ENCODE measurements at regions not wholly inside any gene's neighbourhood (a gene's known extent, or its start where the extent isn't known, plus 50 kb on each side); places are given as distances from the start of the nearest gene placed in this dataset.

DNA sequence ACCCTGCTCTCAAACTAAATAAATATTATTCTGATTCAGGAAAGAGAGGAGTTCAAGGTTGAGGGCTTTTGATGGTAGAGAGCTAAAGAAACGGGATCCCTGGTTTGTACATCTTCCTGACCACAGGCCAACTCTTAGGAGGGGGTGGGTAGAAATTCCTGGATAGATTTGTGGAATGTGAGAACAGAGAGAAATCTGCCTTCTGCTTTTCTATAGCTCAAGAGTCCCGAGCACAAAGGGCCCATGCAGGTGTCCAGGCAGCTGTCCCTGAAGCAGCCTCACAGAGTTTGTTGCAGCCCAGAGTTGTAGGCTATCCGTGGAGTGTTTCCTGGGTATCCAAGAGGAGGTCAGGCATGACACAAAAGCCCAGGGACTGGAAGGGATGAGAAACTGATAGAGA, 198.6 kb downstream of the BCAT1 start:
- TF ChIP-seq, protein P1, sequence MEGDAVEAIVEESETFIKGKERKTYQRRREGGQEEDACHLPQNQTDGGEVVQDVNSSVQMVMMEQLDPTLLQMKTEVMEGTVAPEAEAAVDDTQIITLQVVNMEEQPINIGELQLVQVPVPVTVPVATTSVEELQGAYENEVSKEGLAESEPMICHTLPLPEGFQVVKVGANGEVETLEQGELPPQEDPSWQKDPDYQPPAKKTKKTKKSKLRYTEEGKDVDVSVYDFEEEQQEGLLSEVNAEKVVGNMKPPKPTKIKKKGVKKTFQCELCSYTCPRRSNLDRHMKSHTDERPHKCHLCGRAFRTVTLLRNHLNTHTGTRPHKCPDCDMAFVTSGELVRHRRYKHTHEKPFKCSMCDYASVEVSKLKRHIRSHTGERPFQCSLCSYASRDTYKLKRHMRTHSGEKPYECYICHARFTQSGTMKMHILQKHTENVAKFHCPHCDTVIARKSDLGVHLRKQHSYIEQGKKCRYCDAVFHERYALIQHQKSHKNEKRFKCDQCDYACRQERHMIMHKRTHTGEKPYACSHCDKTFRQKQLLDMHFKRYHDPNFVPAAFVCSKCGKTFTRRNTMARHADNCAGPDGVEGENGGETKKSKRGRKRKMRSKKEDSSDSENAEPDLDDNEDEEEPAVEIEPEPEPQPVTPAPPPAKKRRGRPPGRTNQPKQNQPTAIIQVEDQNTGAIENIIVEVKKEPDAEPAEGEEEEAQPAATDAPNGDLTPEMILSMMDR (IDR thresholded peaks at IDR 0.05) = no peak
- intact Hi-C loops (cut with DNase I) = no loop called here
- no peaks in the 10 kb centered on the region for H3K27me3 ChIP-seq (ENCODE audit: low read depth)
- H3K9me3 ChIP-seq = no peaks in the 10 kb centered on the region
- ATAC-seq (no peak), DNase-seq (no peak)
- no peak overlapping the region for H3K4me3 ChIP-seq
- H3K27ac ChIP-seq = no peak overlapping the region
- H3K36me3 ChIP-seq = no peaks in the 10 kb centered on the region
- H3K4me1 ChIP-seq = no peaks in the 10 kb centered on the region

DNA sequence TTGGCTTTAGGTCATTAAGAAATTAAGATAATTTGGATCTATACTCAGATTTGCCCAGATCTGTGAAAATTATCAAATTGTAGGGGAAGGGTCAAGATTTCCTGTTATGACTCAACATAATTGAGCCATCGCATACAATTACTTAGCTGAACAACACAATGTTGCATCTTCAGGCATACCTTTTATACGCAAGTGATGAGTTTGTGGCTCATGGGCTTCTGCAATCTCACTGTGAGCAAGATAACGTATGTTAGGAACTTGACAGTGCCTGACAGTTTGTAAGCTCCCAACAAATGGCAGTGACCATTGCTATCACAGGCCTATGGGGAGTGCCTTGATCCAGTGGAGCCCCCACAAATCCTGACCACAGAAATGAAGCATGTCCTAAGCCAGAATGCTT, 199.7 kb downstream of the BCAT1 start:
- no peak overlapping the region for H3K27ac ChIP-seq
- TF ChIP-seq, protein P1 (IDR thresholded peaks at IDR 0.05) = no peak

DNA sequence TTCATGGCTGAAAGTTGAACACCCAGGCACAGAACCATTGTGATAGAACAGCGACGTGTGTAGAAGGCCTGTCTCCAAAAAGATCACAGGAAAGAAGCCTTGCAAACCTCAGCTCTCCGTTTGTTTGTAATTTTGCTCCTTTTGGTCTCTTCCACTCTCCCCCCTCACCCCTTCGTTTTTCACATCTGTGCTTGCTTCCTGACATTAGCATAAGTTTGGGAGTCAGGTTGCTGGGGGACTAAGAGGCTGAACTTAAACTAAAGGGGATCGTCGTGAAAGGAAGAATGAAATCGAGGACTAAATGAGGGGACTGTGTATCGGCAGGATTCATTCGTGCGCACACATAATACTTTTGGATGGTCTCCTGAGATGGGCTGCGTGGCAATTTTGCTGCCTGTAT, 200.6 kb downstream of the BCAT1 start:
- no peak overlapping the region for H3K4me3 ChIP-seq
- TF ChIP-seq, protein P1 (IDR thresholded peaks at IDR 0.05) = no peak
- intact Hi-C loops (cut with DNase I) = no loop called here
- no peaks in the 10 kb centered on the region for H3K36me3 ChIP-seq
- H3K27me3 ChIP-seq (ENCODE audit: low read depth) = no peaks in the 10 kb centered on the region
- H3K27ac ChIP-seq = no peak overlapping the region
- no peaks in the 10 kb centered on the region for H3K9me3 ChIP-seq
- H3K4me1 ChIP-seq = no peaks in the 10 kb centered on the region
- ATAC-seq (no peak), DNase-seq (no peak)

More for the DNA sequence above, 199.7 kb downstream of the BCAT1 start:
- H3K4me1 ChIP-seq = no peaks in the 10 kb centered on the region
- DNase-seq (no peak), ATAC-seq (no peak)
- no peaks in the 10 kb centered on the region for H3K9me3 ChIP-seq
- no peaks in the 10 kb centered on the region for H3K36me3 ChIP-seq
- no peaks in the 10 kb centered on the region for H3K27me3 ChIP-seq (ENCODE audit: low read depth)
- intact Hi-C loops (cut with DNase I) = no loop called here
- H3K4me3 ChIP-seq = no peak overlapping the region

DNA sequence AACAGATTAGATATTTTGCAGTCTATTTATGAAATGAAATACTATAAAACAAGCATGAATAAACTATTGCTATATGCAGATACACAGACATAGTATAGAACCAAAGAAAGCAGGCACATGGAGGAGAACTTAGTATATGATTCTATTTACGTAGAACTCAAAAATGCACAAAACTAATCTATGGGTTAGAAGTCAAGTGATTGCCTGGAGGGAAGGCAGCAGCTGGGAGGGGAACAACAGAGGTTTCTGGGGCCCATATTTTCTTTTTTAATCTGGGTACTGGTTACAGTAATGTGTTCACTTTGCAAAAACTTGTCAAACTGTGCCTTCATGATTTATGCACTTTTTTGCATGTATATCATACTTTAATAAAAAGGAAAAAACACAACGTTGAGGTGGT, 202.0 kb downstream of the BCAT1 start:
- TF ChIP-seq, protein P1 (IDR thresholded peaks at IDR 0.05) = no peak
- Histone ChIP-seq H3K36me3 (no peaks in the 10 kb centered on the region), H3K4me3 (no peak overlapping the region), H3K4me1 (no peaks in the 10 kb centered on the region), H3K27me3 (ENCODE audit: low read depth) (no peaks in the 10 kb centered on the region), H3K27ac (no peak overlapping the region), H3K9me3 (no peaks in the 10 kb centered on the region)
- no peak for DNase-seq
- no peak for ATAC-seq
- intact Hi-C loops (cut with DNase I) = no loop called here

DNA sequence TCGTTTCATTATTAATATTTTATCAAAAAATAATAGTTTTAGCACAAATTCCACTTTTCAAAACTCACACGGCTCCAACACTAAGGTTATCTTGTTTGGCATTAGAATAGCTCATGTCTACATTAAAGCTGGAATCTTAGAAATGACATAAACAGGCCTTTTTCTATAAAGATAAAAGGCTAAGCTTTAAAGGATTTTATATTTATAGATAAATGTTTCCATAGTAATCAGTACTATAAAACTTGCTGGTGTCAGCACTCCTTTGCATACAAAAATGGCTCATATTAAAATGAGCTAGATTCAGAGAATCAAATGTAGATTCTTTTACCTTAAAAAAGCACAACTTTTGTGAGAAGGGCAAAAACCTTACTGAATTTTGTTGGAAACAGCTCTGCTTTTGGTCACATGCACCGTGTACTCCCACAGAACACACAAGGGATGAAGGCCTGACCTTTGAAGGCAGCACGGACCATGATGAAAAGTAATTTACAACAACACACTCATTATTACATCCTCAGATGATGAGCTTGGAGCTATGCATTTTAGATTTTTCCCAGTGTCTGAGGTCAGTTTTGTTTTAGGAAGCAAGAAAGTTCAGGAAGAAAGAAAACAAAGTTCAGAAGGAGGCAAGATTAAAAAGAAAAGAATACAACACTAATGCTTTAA, 202.8 kb downstream of the BCAT1 start:
- Histone ChIP-seq H3K27me3 (ENCODE audit: low read depth) (no peaks in the 10 kb centered on the region), H3K27ac (no peak overlapping the region), H3K4me3 (no peak overlapping the region), H3K9me3 (no peaks in the 10 kb centered on the region), H3K36me3 (no peaks in the 10 kb centered on the region), H3K4me1 (no peaks in the 10 kb centered on the region)
- intact Hi-C loops (cut with DNase I) = no loop called here
- no peak for ATAC-seq
- DNase-seq = no peak
- TF ChIP-seq, protein P1 (IDR thresholded peaks at IDR 0.05) = no peak

Measured in lower lobe of right lung (tissue), 2 donors.